SK-N-SH treated with all-trans-retinoic acid at 6 μM for 48 hours (cell line): ENCODE measurements at regions not wholly inside any gene's neighbourhood (a gene's known extent, or its start where the extent isn't known, plus 50 kb on each side); places are given as distances from the start of the nearest gene placed in this dataset.

Experiments
- RARB ChIP-seq: fragments of 250-450 bp; sonication (Bioruptor Pico); IDR thresholded peaks from 2 replicates; pipeline ENCODE4 v1.8.0; 2021; ENCODE audit warnings: mild to moderate bottlenecking, moderate library complexity
- TF ChIP-seq, protein P1 (sequence below): fragments of 250-450 bp; sonication (Bioruptor Pico); IDR thresholded peaks from 2 replicates; pipeline ENCODE4 v1.8.0; 2021; ENCODE audit warnings: low read depth, mild to moderate bottlenecking, moderate library complexity, borderline replicate concordance
- TF ChIP-seq, protein P2 (sequence below): fragments of 250-450 bp; sonication (Bioruptor Pico); IDR thresholded peaks from 2 replicates; pipeline ENCODE4 v1.5.1; 2020; ENCODE audit warnings: low read depth, mild to moderate bottlenecking, moderate library complexity

DNA sequence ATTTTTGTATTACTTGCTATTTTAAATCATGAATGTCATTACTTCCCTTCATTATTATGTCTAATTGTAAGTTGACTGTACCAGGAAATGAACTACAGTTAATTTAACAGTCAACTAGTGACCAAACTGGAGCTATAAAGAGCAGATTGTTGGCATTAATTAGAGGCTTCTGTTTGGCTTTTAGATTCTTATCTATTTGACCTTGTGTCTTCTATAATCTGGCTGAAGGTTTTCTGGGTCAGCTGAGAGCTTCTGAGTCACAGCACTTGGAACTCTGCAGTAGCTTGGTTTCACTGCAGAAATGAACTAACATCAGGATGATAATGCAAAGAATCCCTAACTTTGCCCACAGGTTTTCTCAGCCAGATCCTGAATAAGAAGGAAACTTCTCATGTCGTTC, 169.2 kb upstream of the LEF1 start:
- TF ChIP-seq, protein P1, sequence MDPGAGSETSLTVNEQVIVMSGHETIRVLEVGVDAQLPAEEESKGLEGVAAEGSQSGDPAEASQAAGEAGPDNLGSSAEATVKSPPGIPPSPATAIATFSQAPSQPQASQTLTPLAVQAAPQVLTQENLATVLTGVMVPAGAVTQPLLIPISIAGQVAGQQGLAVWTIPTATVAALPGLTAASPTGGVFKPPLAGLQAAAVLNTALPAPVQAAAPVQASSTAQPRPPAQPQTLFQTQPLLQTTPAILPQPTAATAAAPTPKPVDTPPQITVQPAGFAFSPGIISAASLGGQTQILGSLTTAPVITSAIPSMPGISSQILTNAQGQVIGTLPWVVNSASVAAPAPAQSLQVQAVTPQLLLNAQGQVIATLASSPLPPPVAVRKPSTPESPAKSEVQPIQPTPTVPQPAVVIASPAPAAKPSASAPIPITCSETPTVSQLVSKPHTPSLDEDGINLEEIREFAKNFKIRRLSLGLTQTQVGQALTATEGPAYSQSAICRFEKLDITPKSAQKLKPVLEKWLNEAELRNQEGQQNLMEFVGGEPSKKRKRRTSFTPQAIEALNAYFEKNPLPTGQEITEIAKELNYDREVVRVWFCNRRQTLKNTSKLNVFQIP (CRISPR knock-in tag), result no peak
- TF ChIP-seq, protein P2, sequence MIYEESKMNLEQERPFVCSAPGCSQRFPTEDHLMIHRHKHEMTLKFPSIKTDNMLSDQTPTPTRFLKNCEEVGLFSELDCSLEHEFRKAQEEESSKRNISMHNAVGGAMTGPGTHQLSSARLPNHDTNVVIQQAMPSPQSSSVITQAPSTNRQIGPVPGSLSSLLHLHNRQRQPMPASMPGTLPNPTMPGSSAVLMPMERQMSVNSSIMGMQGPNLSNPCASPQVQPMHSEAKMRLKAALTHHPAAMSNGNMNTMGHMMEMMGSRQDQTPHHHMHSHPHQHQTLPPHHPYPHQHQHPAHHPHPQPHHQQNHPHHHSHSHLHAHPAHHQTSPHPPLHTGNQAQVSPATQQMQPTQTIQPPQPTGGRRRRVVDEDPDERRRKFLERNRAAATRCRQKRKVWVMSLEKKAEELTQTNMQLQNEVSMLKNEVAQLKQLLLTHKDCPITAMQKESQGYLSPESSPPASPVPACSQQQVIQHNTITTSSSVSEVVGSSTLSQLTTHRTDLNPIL (CRISPR knock-in tag), result no peak
- TF ChIP-seq RARB (CRISPR knock-in tag), result no peak
